ENCODE measurements at regions not wholly inside any gene's neighbourhood (a gene's known extent, or its start where the extent isn't known, plus 50 kb on each side); places are given as distances from the start of the nearest gene placed in this dataset.

DNA sequence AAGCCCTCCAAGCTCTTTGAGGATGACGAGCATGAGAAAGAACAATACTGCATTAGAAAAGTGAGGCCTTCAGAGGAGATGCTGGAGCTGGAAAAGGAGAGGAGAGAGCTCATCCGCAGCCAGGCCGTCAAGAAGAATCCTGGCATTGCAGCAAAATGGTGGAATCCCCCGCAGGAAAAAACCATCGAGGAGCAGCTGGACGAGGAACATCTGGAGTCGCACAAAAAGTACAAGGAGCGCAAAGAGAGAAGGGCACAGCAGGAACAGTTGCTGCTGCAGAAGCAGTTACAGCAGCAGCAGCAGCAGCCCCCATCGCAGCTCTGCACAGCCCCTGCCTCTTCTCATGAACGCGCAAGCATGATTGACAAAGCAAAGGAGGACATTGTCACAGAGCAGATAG lies 71.2 kb downstream of the C9orf152 start:
- DNase-seq (ENCODE audit: low read depth): no peak

DNA sequence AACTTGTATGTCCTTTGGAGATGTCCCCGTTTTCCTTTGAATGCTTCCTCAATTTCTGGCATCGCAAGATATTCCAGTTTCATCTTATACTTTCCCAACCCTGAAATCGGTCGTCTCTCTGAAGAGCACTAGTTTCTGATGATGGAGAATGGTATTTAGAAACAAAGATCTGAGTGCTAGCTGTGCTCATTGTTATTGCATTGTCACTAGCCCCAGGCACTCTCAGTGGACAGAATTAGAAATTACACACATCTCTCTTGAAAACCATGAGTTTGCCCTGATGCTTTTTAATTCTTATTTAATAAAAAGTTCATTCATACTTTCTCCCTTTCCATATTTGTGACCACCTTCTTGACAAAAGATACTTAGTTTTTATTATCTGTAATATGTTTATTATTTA lies 67.7 kb downstream of the C9orf152 start:
- DNase-seq (ENCODE audit: low read depth): no peak

GRCh38 chr9:110141227-110141793 lies 66.6 kb downstream of the C9orf152 start:
- peak; percentile 87 for DNase-seq (ENCODE audit: low read depth)

GRCh38 chr9:110142253-110142652 lies 65.7 kb downstream of the C9orf152 start:
- DNase-seq (ENCODE audit: low read depth): no peak

DNA sequence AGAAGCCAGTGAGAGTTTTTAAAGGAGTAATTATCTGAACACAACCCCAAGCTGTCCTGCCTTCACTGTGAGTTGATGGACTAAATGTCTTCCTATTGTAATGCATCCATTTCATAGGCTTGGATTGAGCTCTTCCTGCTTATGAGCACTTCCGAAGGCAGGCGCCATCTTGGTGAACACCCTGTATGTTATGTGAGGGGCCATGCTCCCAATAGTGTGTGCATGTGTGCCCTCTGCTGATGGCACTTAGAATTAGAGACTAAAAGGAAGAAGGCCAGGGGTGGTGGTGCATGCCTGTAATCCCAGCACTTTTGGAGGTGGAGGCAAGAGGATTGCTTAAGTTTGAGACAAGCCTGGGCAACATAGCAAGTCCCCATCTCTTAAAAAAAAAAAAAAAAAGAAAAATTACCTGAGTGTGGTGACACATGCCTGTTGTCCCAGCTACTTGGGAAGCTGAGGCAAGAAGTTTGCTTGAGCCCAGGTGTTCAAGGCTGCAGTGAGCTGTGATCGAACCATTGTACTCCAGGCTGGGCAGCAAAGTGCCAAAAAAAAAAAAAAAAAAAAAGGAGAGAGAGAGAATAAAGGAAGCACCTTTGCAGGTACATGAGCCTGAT lies 65.0 kb downstream of the C9orf152 start:
- DNase-seq (ENCODE audit: low read depth): no peak

GRCh38 chr9:110143485-110143884 lies 64.5 kb downstream of the C9orf152 start:
- no peak for DNase-seq (ENCODE audit: low read depth)

- DNase-seq (ENCODE audit: low read depth): no peak
Measured at GRCh38 chr9:110143950-110144545, 63.9 kb downstream of the C9orf152 start.

GRCh38 chr9:110146373-110146772 lies 61.6 kb downstream of the C9orf152 start:
- no peak for DNase-seq (ENCODE audit: low read depth)

DNA sequence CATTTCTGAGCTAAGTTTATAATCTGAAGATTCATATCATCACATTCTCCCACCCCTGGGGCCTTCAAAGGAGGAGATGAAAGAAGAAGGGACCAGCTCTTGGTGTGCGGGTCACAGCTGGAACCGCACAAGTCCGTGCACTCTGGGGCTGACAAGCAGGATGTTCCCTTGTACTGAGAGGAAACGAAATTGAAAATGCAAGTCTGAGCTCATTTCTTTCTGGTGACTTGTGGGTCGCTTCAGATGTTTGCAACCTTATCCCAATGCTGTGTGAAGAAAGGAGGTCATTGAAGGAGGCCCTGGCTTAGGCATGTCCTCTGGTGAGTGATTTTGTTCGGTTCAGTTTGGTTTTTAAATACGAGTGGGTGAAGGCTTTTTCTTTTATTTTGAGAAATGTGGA lies 59.6 kb downstream of the C9orf152 start:
- DNase-seq (ENCODE audit: low read depth): no peak

- peak; percentile 63 for DNase-seq (ENCODE audit: low read depth)
Measured at GRCh38 chr9:110148891-110149290, 59.1 kb downstream of the C9orf152 start.
